Endothelial cell of umbilical vein (primary cell): ENCODE measurements at regions not wholly inside any gene's neighbourhood (a gene's known extent, or its start where the extent isn't known, plus 50 kb on each side); places are given as distances from the start of the nearest gene placed in this dataset.

Source experiments
- BruUV-seq: library from RNA; stranded (reverse); fragments of 400-500 nt; replicated peaks from 2 replicates; lab custom pipeline; 2021; lab: Mats Ljungman, UMichigan
- CTCF ChIA-PET: fragments of 300-600, 350-600 bp; sonication (Branson Sonifier 250); formaldehyde crosslinking; loops from one replicate; lab custom pipeline; 2021; ENCODE audit warnings: antibody characterized with exemption, inconsistent platforms; lab: Charles Lee
- POLR2A ChIA-PET: fragments of 300-600, 350-600 bp; sonication (Branson Sonifier 250); formaldehyde crosslinking; loops from one replicate; lab custom pipeline; 2021; ENCODE audit warnings: antibody characterized with exemption, inconsistent platforms; lab: Charles Lee
- DNase-seq: peaks from one replicate; pipeline ENCODE4 v3.0.0-alpha.2; 2011; ENCODE audit warnings: low read depth, low spot score
- FAIRE-seq: peaks from 2 replicates; lab custom pipeline; 2011; peaks lifted over from hg19 to GRCh38; lab: Jason Lieb, UNC
- H2AFZ ChIP-seq: 2 replicates; pipeline ENCODE4 v1.6.0; 2012; ENCODE audit warnings: low read depth, low read length, control low read depth, inconsistent platforms
- H3K27ac ChIP-seq: 2 replicates; pipeline ENCODE4 v1.5.1; 2011; ENCODE audit warnings: low read depth, mild to moderate bottlenecking, control low read depth, low read length, moderate library complexity; ENCODE audit not compliant: insufficient read depth
- H3K27me3 ChIP-seq, 2 experiments: 2 replicates each; pipeline versions ENCODE4 v1.6.0 to v1.6.1; 2011; ENCODE audit warnings: low read length in 2 of 2, mixed read lengths in 1 of 2; ENCODE audit not compliant: control insufficient read depth in 2 of 2, insufficient read depth in 2 of 2
- H3K36me3 ChIP-seq, 2 experiments: 2 replicates in 1 of 2; 3 replicates in 1 of 2; pipeline ENCODE4 v1.5.1; 2011; ENCODE audit warnings: low read length in 2 of 2, mild to moderate bottlenecking in 1 of 2, moderate library complexity in 1 of 2; ENCODE audit not compliant: control insufficient read depth in 2 of 2, insufficient read depth in 2 of 2; ENCODE audit errors: extremely low read depth in 1 of 2
- H3K4me1 ChIP-seq: 3 replicates; pipeline ENCODE4 v1.5.1; 2011; ENCODE audit warnings: mild to moderate bottlenecking, low read length; ENCODE audit not compliant: control insufficient read depth, insufficient read depth; ENCODE audit errors: extremely low read depth
- H3K4me2 ChIP-seq: 2 replicates; pipeline ENCODE4 v1.6.1; 2011; ENCODE audit warnings: low read length, control low read depth, mixed read lengths; ENCODE audit not compliant: insufficient read depth
- H3K4me3 ChIP-seq, 3 experiments: fragments of 200-600 bp in 1 of 3; sonication (generic), shearing (Covaris generic) in 1 of 3; replicated peaks in 1 of 3; 2 replicates each; pipeline ENCODE4 v1.5.1; 2011 to 2016; ENCODE audit warnings: control low read depth in 3 of 3, low read length in 3 of 3, mild to moderate bottlenecking in 2 of 3, inconsistent platforms in 1 of 3, low read depth in 1 of 3, moderate library complexity in 1 of 3; ENCODE audit not compliant: insufficient read depth in 1 of 3
- H3K79me2 ChIP-seq: 2 replicates; pipeline ENCODE4 v1.6.0; 2012; ENCODE audit warnings: low read length, inconsistent platforms; ENCODE audit not compliant: control insufficient read depth, insufficient read depth
- H3K9ac ChIP-seq: replicated peaks from 2 replicates; pipeline ENCODE3; 2011; ENCODE audit warnings: low read length, control low read depth; ENCODE audit not compliant: insufficient read depth; ENCODE audit errors: extremely low read depth
- H3K9me1 ChIP-seq: replicated peaks from 3 replicates; pipeline ENCODE4 v1.6.0; 2011; ENCODE audit warnings: mild to moderate bottlenecking, low read length; ENCODE audit not compliant: control insufficient read depth, insufficient read depth; ENCODE audit errors: extremely low read depth
- H3K9me3 ChIP-seq: replicated peaks from 2 replicates; pipeline ENCODE4 v1.5.1; 2012; ENCODE audit warnings: low read length, inconsistent platforms; ENCODE audit not compliant: control insufficient read depth, insufficient read depth
- H4K20me1 ChIP-seq: replicated peaks from 2 replicates; pipeline ENCODE3; 2011; ENCODE audit warnings: mild to moderate bottlenecking, low read length; ENCODE audit not compliant: control insufficient read depth, insufficient read depth; ENCODE audit errors: extremely low read depth
- EZH2 ChIP-seq: IDR thresholded peaks from 2 replicates; pipeline ENCODE4 v1.6.1; 2012; ENCODE audit warnings: borderline replicate concordance, low read depth, mild to moderate bottlenecking, moderate library complexity, low read length, inconsistent platforms; ENCODE audit not compliant: severe bottlenecking
- FOS ChIP-seq: IDR thresholded peaks from 2 replicates; pipeline ENCODE4 v1.6.1; 2011; ENCODE audit warnings: mild to moderate bottlenecking, low read length, moderate library complexity, borderline replicate concordance; ENCODE audit not compliant: insufficient read depth
- GATA2 ChIP-seq: IDR thresholded peaks from 2 replicates; pipeline ENCODE4 v1.7.0; 2011; ENCODE audit warnings: low read depth, mild to moderate bottlenecking, moderate library complexity, mixed read lengths, low read length; ENCODE audit not compliant: insufficient read length, insufficient read depth
- JUN ChIP-seq: IDR thresholded peaks from 2 replicates; pipeline ENCODE4 v1.6.1; 2011; ENCODE audit warnings: borderline replicate concordance, low read depth; ENCODE audit not compliant: insufficient read length, insufficient read depth
- MAX ChIP-seq: IDR thresholded peaks from 2 replicates; pipeline ENCODE4 v1.6.1; 2011; ENCODE audit not compliant: insufficient read depth, insufficient read length
- MYC ChIP-seq: IDR thresholded peaks from one replicate; pipeline ENCODE4 v1.6.1; 2011; ENCODE audit warnings: mild to moderate bottlenecking, low read depth, low read length
- POLR2A ChIP-seq: IDR thresholded peaks from 2 replicates; pipeline ENCODE4 v1.6.1; 2012; ENCODE audit warnings: low read depth, mild to moderate bottlenecking, control low read depth, low read length
- POLR2AphosphoS5 ChIP-seq: IDR thresholded peaks from 2 replicates; pipeline ENCODE4 v1.6.1; 2012; ENCODE audit warnings: low read depth, mild to moderate bottlenecking, control low read depth, low read length, moderate library complexity; ENCODE audit not compliant: insufficient read depth
- dilution Hi-C: fragments of 300-500 bp; cut with MboI; formaldehyde crosslinking; loops from one replicate; pipeline ENCODE4 v1.15.0; 2019; ENCODE audit warnings: low sequenced_read_pairs; ENCODE audit not compliant: extremely low pct_ligation_motif_present
- intact Hi-C: fragments of 100-400 bp; cut with micrococcal nuclease; formaldehyde crosslinking; loops from one replicate; pipeline ENCODE4 v1.10.0; 2022
- TF ChIP-seq, protein P1 (sequence below), 2 donors: IDR thresholded peaks; 1 replicate in 1 of 2; 2 replicates in 1 of 2; pipeline ENCODE4 v1.5.1; 2011; ENCODE audit warnings: low read length in 2 of 2, mild to moderate bottlenecking in 2 of 2, moderate library complexity in 2 of 2, control low read depth in 1 of 2, inconsistent platforms in 1 of 2, low read depth in 1 of 2; ENCODE audit not compliant: insufficient read depth in 1 of 2; ENCODE audit errors: extremely low read depth in 1 of 2

- FAIRE-seq = no peak
- DNase-seq = no peak
- intact Hi-C loops (no loop called here), dilution Hi-C loops (no loop called here)
- H3K4me1 ChIP-seq = no peaks in the 10 kb centered on the region
- H3K4me2 ChIP-seq = no peak overlapping the region
- H2AFZ ChIP-seq = no peak overlapping the region
- no peak overlapping the region for H3K9ac ChIP-seq
- ChIA-PET POLR2A (no interaction called here), CTCF (interaction anchor here (1.3 kb wide), 1 partner anchor 8 kb away, joined by 3 read pairs; no protein-coding TSS in a partner anchor)
- no peaks in the 10 kb centered on the region for H3K9me1 ChIP-seq
- H3K4me3 ChIP-seq = no peak overlapping the region
- no peaks in the 10 kb centered on the region for H4K20me1 ChIP-seq
- H3K9me3 ChIP-seq = no peaks in the 10 kb centered on the region
- H3K36me3 ChIP-seq = no peaks in the 10 kb centered on the region
- H3K79me2 ChIP-seq = no peaks in the 10 kb centered on the region
- H3K27ac ChIP-seq = no peak overlapping the region
- no TSS peak for BruUV-seq
- TF ChIP-seq GATA2 = no peak
- TF ChIP-seq, protein P1, sequence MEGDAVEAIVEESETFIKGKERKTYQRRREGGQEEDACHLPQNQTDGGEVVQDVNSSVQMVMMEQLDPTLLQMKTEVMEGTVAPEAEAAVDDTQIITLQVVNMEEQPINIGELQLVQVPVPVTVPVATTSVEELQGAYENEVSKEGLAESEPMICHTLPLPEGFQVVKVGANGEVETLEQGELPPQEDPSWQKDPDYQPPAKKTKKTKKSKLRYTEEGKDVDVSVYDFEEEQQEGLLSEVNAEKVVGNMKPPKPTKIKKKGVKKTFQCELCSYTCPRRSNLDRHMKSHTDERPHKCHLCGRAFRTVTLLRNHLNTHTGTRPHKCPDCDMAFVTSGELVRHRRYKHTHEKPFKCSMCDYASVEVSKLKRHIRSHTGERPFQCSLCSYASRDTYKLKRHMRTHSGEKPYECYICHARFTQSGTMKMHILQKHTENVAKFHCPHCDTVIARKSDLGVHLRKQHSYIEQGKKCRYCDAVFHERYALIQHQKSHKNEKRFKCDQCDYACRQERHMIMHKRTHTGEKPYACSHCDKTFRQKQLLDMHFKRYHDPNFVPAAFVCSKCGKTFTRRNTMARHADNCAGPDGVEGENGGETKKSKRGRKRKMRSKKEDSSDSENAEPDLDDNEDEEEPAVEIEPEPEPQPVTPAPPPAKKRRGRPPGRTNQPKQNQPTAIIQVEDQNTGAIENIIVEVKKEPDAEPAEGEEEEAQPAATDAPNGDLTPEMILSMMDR (IDR thresholded peaks at IDR 0.05; ENCODE audit: extremely low read depth in 1 of 2, insufficient read depth in 1 of 2, low read depth in 1 of 2, low read length in 2 of 2) = no peak
- TF ChIP-seq JUN = no peak
- no peak for TF ChIP-seq POLR2AphosphoS5
- no peak for TF ChIP-seq FOS
- TF ChIP-seq EZH2 = no peak
- no peak for TF ChIP-seq POLR2A
- TF ChIP-seq MYC = no peak
- TF ChIP-seq MAX = no peak
- H3K27me3 ChIP-seq = no peaks in the 10 kb centered on the region
These were observed 75.2 kb upstream of the MYL2 start for GRCh38 chr12:110995615-110996014.
